LNCaP clone FGC (cell line): ENCODE measurements at regions not wholly inside any gene's neighbourhood (a gene's known extent, or its start where the extent isn't known, plus 50 kb on each side); places are given as distances from the start of the nearest gene placed in this dataset.

Experiments used
- DNase-seq: peaks from one replicate; pipeline ENCODE4 v3.0.0-alpha.2; 2011; ENCODE audit warnings: low read depth
- H3K4me3 ChIP-seq: 2 replicates; pipeline ENCODE4 v1.5.1; 2011; ENCODE audit warnings: mild to moderate bottlenecking, low read depth, low read length, control low read depth
- CTCF ChIP-seq: IDR thresholded peaks from 2 replicates; pipeline ENCODE4 v1.5.1; 2012; ENCODE audit warnings: mild to moderate bottlenecking; ENCODE audit not compliant: control insufficient read depth, insufficient read depth; ENCODE audit errors: extremely low read depth

DNA sequence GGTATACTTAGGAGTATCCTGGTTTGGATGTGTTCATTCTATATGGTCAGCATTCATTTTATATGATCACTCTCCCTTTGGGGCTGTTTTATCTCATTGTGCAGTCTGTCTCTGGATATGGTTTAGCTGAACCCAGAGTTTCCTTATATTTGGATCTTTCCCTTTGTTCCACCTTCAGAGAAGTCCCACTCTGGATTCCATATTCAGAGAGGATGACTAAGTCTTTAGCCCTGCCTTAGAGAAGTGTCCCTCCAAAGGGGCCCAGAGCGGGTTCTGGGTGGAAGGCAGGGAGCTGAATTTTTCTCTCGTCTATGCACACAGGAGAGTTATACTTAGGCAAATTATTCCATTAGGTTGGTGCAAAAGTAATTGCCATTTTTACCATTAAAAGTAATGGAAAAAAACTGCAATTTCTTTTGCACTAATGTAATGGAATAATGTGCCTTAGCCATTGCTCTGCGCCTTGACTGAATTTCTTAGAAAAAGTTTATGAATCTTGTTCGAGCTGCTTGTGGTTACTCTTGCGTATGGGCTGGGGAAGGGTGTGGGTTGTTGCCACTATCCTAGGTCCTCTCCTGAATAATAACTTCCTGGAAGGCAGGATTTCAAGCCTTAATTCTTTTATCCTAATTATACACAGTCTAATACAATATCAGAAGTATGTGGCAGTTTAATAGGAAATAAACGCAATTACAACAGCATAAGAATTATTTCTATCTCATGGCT lies 74.2 kb upstream of the MTPN start:
- DNase-seq: no peak
- H3K4me3 ChIP-seq: no peak overlapping the region
- no peak for TF ChIP-seq CTCF

GRCh38 chr7:136050462-136050847 lies 73.3 kb upstream of the MTPN start:
- no peak overlapping the region for H3K4me3 ChIP-seq
- no peak for DNase-seq
- no peak for TF ChIP-seq CTCF

DNA sequence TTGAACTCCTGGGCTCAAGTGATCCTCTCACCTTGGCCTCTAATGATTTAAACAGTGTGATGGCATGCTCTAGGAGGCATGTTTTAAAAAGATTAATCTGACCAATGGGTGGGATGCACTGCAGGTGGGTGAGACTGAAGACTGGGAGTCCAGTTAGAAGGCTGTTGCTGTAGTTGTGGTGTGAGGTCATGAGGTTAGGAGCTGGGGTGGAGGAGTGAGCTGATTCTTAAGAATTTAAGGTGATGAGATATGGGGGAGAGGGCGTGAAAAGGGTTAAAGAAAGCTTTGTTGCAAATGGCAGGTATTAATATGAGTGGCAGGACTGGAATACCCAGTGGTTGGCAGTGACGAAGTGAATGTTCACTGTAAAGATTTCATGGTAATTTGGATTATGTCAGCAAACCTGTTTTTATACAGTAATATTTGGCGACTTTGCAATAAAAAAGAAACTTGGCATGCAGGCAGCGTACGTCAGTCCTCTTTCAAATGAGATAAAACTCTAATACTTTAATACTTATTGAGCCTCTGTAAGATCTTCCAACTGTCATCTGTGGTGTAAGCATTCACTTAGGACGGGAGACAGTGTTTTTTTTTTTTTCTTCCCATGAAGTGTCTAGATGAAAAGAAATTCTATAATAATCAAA lies 72.8 kb upstream of the MTPN start:
- peak; percentile 63 for DNase-seq
- no peak for TF ChIP-seq CTCF
- H3K4me3 ChIP-seq: no peak overlapping the region

DNA sequence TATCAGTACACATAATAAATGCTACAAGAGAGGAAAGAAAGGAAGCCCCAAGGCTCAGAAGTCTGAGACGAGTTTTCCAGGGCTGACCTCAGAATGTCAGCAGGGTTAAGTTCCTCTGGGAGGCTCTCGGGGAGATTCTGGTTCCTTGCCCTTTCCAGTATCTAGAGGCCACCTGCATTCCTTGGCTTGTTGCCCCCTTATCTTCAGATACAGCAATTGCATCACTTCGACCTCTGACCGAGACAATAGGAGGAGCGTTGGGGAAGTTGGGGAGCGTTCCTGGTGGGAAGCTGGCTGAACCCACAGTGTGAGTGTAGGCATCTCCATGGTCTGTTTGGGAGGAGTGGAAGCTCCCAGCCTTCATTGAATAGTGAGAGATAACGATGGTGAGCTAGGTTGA lies 72.0 kb upstream of the MTPN start:
- TF ChIP-seq CTCF: no peak
- DNase-seq: no peak

GRCh38 chr7:136046548-136046947 lies 69.4 kb upstream of the MTPN start:
- H3K4me3 ChIP-seq: no peak overlapping the region
- DNase-seq: no peak
- TF ChIP-seq CTCF: no peak

More for the DNA sequence above, 72.0 kb upstream of the MTPN start:
- no peak overlapping the region for H3K4me3 ChIP-seq

GRCh38 chr7:136045992-136046391 lies 68.8 kb upstream of the MTPN start:
- H3K4me3 ChIP-seq: no peak overlapping the region
- DNase-seq: no peak
- TF ChIP-seq CTCF: no peak
